IMR-90 (cell line): ENCODE measurements at regions not wholly inside any gene's neighbourhood (a gene's known extent, or its start where the extent isn't known, plus 50 kb on each side); places are given as distances from the start of the nearest gene placed in this dataset.

Experiments
- ATAC-seq: fragments of 200-7000 bp; cut with Tn5 transposase; 2 replicates; pipeline ENCODE4 v1.9.1; 2020; ENCODE audit warnings: low read depth, mild to moderate bottlenecking, moderate library complexity
- BruUV-seq: library from RNA; stranded (reverse); fragments of 400-500 nt; replicated peaks from 2 replicates; lab custom pipeline; 2021; lab: Mats Ljungman, UMichigan
- CTCF ChIA-PET: fragments of 300-600 bp; formaldehyde crosslinking; extraction: SDS; loops from one replicate; lab custom pipeline; 2021; ENCODE audit warnings: antibody characterized with exemption; lab: Yijun Ruan, JAX
- POLR2A ChIA-PET: fragments of 300-600 bp; sonication (Branson Sonifier 250); formaldehyde crosslinking; loops from one replicate; lab custom pipeline; 2022; ENCODE audit warnings: antibody characterized with exemption; ENCODE audit not compliant: unreplicated experiment; lab: Charles Lee
- DNase-seq: peaks from one replicate; pipeline ENCODE4 v3.0.0; 2013
- H2AFZ ChIP-seq: replicated peaks from 2 replicates; pipeline ENCODE3; 2013; ENCODE audit warnings: low read length, mild to moderate bottlenecking; ENCODE audit not compliant: poor library complexity
- H2AK5ac ChIP-seq: 2 replicates; pipeline ENCODE4 v1.6.1; 2013; ENCODE audit warnings: low read depth, low read length, inconsistent platforms
- H2AK9ac ChIP-seq: replicated peaks from 2 replicates; pipeline ENCODE3; 2013; ENCODE audit warnings: mild to moderate bottlenecking, low read depth, low read length, moderate library complexity; ENCODE audit not compliant: poor library complexity
- H2BK120ac ChIP-seq: 2 replicates; pipeline ENCODE4 v1.6.1; 2013; ENCODE audit warnings: low read depth, low read length, inconsistent platforms
- H2BK15ac ChIP-seq: 3 replicates; pipeline ENCODE4 v1.6.1; 2013; ENCODE audit warnings: low read depth, low read length, inconsistent platforms
- H2BK20ac ChIP-seq: 2 replicates; pipeline ENCODE4 v1.6.1; 2013; ENCODE audit warnings: low read depth, mild to moderate bottlenecking, inconsistent platforms, low read length, moderate library complexity
- H2BK5ac ChIP-seq: 2 replicates; pipeline ENCODE4 v1.6.1; 2013; ENCODE audit warnings: mild to moderate bottlenecking, low read depth, low read length, inconsistent platforms; ENCODE audit not compliant: poor library complexity, severe bottlenecking
- H3K14ac ChIP-seq: replicated peaks from 2 replicates; pipeline ENCODE4 v1.6.1; 2013; ENCODE audit warnings: low read depth, low read length, inconsistent platforms
- H3K18ac ChIP-seq: 2 replicates; pipeline ENCODE4 v1.6.1; 2013; ENCODE audit warnings: low read depth, low read length, control low read depth
- H3K23ac ChIP-seq: 2 replicates; pipeline ENCODE4 v1.6.1; 2013; ENCODE audit warnings: low read depth, low read length, inconsistent platforms
- H3K27ac ChIP-seq: 2 replicates; pipeline ENCODE4 v1.5.1; 2013; ENCODE audit warnings: mild to moderate bottlenecking, control low read depth, low read length; ENCODE audit not compliant: insufficient read depth
- H3K27me3 ChIP-seq: 2 replicates; pipeline ENCODE4 v1.6.1; 2013; ENCODE audit warnings: low read length; ENCODE audit not compliant: control insufficient read depth, insufficient read depth
- H3K36me3 ChIP-seq: 2 replicates; pipeline ENCODE4 v1.6.1; 2013; ENCODE audit warnings: low read length, mixed read lengths; ENCODE audit not compliant: control insufficient read depth, insufficient read depth
- H3K4ac ChIP-seq: 2 replicates; pipeline ENCODE4 v1.6.1; 2013; ENCODE audit warnings: low read depth, low read length, inconsistent platforms
- H3K4me1 ChIP-seq: 2 replicates; pipeline ENCODE4 v1.6.1; 2013; ENCODE audit warnings: low read length, mixed read lengths; ENCODE audit not compliant: control insufficient read depth, insufficient read depth
- H3K4me2 ChIP-seq: 2 replicates; pipeline ENCODE4 v1.6.1; 2013; ENCODE audit warnings: low read depth, mild to moderate bottlenecking, control low read depth, low read length, moderate library complexity
- H3K4me3 ChIP-seq: 2 replicates; pipeline ENCODE4 v1.5.1; 2013; ENCODE audit warnings: low read depth, mild to moderate bottlenecking, control low read depth, low read length, moderate library complexity; ENCODE audit not compliant: insufficient read depth
- H3K56ac ChIP-seq: 2 replicates; pipeline ENCODE4 v1.6.1; 2013; ENCODE audit warnings: low read length, inconsistent platforms; ENCODE audit not compliant: insufficient read depth; ENCODE audit errors: extremely low read depth
- H3K79me1 ChIP-seq, 2 experiments: 2 replicates each; pipeline ENCODE4 v1.6.1; 2013; ENCODE audit warnings: low read length in 2 of 2, inconsistent platforms in 1 of 2, low read depth in 1 of 2
- H3K9ac ChIP-seq: 2 replicates; pipeline ENCODE4 v1.6.1; 2013; ENCODE audit warnings: low read depth, low read length, control low read depth
- H3K9me1 ChIP-seq: 2 replicates; pipeline ENCODE4 v1.6.1; 2013; ENCODE audit warnings: low read length, inconsistent platforms; ENCODE audit not compliant: insufficient read depth
- H3K9me3 ChIP-seq: 2 replicates; pipeline ENCODE4 v1.6.1; 2013; ENCODE audit warnings: low read length; ENCODE audit not compliant: control insufficient read depth, insufficient read depth
- H4K20me1 ChIP-seq: 2 replicates; pipeline ENCODE4 v1.6.1; 2013; ENCODE audit warnings: low read length, inconsistent platforms; ENCODE audit not compliant: insufficient read depth
- H4K5ac ChIP-seq: 2 replicates; pipeline ENCODE4 v1.6.1; 2013; ENCODE audit warnings: mild to moderate bottlenecking, low read depth, low read length, control low read depth
- H4K8ac ChIP-seq, 2 experiments: 2 replicates each; pipeline ENCODE4 v1.6.1; 2013; ENCODE audit warnings: low read depth in 2 of 2, low read length in 2 of 2, control low read depth in 1 of 2, inconsistent platforms in 1 of 2
- H4K91ac ChIP-seq: 2 replicates; pipeline ENCODE4 v1.6.1; 2013; ENCODE audit warnings: low read depth, low read length, inconsistent platforms; ENCODE audit not compliant: insufficient read depth
- POLR2A ChIP-seq: IDR thresholded peaks from 2 replicates; pipeline ENCODE4 v1.6.1; 2012; ENCODE audit warnings: mild to moderate bottlenecking, low read depth, low read length
- RFX5 ChIP-seq: IDR thresholded peaks from 2 replicates; pipeline ENCODE4 v1.8.0; 2012; ENCODE audit warnings: low read depth, mild to moderate bottlenecking, low read length, moderate library complexity
- WGBS, 2 experiments: methylation state at CpG; one replicate each; pipeline versions ENCODE4 v1.1.5 to v1.1.7; 2013; ENCODE audit warnings: missing lambda C conversion rate in 2 of 2; ENCODE audit not compliant: insufficient read length in 1 of 2; ENCODE audit errors: extremely low coverage in 2 of 2; 5-methylcytosine and 5-hydroxymethylcytosine counted together
- dilution Hi-C: fragments of 300-500 bp; cut with HindIII; formaldehyde crosslinking; loops from one replicate; pipeline ENCODE4 v1.14.3; 2018; ENCODE audit warnings: low sequenced_read_pairs; ENCODE audit not compliant: unreplicated experiment
- in situ Hi-C: fragments of 300-500 bp; cut with MboI; formaldehyde crosslinking; loops from 3 replicates; pipeline ENCODE4 v1.14.3; 2019; ENCODE audit warnings: low sequenced_read_pairs, inconsistent platforms, mixed read lengths
- intact Hi-C: fragments of 100-400 bp; cut with micrococcal nuclease; formaldehyde crosslinking; loops from 2 replicates; pipeline ENCODE4 v1.10.0; 2022

- no peak overlapping the region for H4K8ac ChIP-seq
- H2BK20ac ChIP-seq: no peak overlapping the region
- dilution Hi-C loops (no loop called here), intact Hi-C loops (no loop called here), in situ Hi-C loops (no loop called here)
- ChIA-PET POLR2A (no interaction called here), CTCF (no interaction called here)
- ATAC-seq (no peak), DNase-seq (no peak)
- no peak overlapping the region for H3K18ac ChIP-seq
- no peaks in the 10 kb centered on the region for H3K9me1 ChIP-seq
- no peak overlapping the region for H3K4ac ChIP-seq
- H3K4me2 ChIP-seq: no peak overlapping the region
- 79% methylated on average over 6 of the region's 7 CpGs; no CpG with 5 or more reads in 1 of the 2 experiments for WGBS, 2 experiments
- no peak overlapping the region for H2BK120ac ChIP-seq
- no peaks in the 10 kb centered on the region for H3K4me1 ChIP-seq
- H4K20me1 ChIP-seq: no peaks in the 10 kb centered on the region
- H3K36me3 ChIP-seq: no peaks in the 10 kb centered on the region
- no peak overlapping the region for H3K56ac ChIP-seq
- no peak overlapping the region for H3K14ac ChIP-seq
- no peak overlapping the region for H3K27ac ChIP-seq
- no peak overlapping the region for H4K5ac ChIP-seq
- H2BK15ac ChIP-seq: no peak overlapping the region
- no peaks in the 10 kb centered on the region for H3K79me1 ChIP-seq
- H3K23ac ChIP-seq: no peak overlapping the region
- no peak overlapping the region for H2AK9ac ChIP-seq
- no peak overlapping the region for H2BK5ac ChIP-seq
- H2AK5ac ChIP-seq: no peak overlapping the region
- H3K4me3 ChIP-seq: no peak overlapping the region
- H3K9me3 ChIP-seq: no peaks in the 10 kb centered on the region
- H3K9ac ChIP-seq: no peak overlapping the region
- no peak overlapping the region for H2AFZ ChIP-seq
- no peaks in the 10 kb centered on the region for H3K27me3 ChIP-seq
- BruUV-seq: no TSS peak
- TF ChIP-seq POLR2A (no peak), RFX5 (no peak)
- no peak overlapping the region for H4K91ac ChIP-seq
These were observed 90.7 kb downstream of the URB2 start for GRCh38 chr1:229716704-229717103.
